Hepatocyte (in vitro differentiated cells): ENCODE measurements at regions not wholly inside any gene's neighbourhood (a gene's known extent, or its start where the extent isn't known, plus 50 kb on each side); places are given as distances from the start of the nearest gene placed in this dataset.
"Not testable (repeated sequence)": the region's sequence is repeated elsewhere in the genome, so short reads cannot be mapped to it uniquely, and the experiment has no call there.

Source experiments
- DNase-seq: peaks from one replicate; pipeline ENCODE4 v3.0.0-alpha.2; 2016; ENCODE audit warnings: low spot score
- H2AFZ ChIP-seq: fragments of 200-600 bp; sonication (generic); 2 replicates; pipeline ENCODE4 v1.6.0; 2016; ENCODE audit warnings: antibody characterized with exemption, mild to moderate bottlenecking
- H3K27ac ChIP-seq: fragments of 200-600 bp; sonication (generic); 2 replicates; pipeline ENCODE4 v1.5.1; 2016; ENCODE audit warnings: mild to moderate bottlenecking
- H3K27me3 ChIP-seq: fragments of 200-600 bp; sonication (generic); 2 replicates; pipeline ENCODE4 v1.6.1; 2016
- H3K36me3 ChIP-seq: fragments of 200-600 bp; sonication (generic); replicated peaks from 2 replicates; pipeline ENCODE4 v1.5.1; 2016; ENCODE audit warnings: low read depth; ENCODE audit not compliant: insufficient read depth
- H3K4me1 ChIP-seq: fragments of 200-600 bp; sonication (generic); 2 replicates; pipeline ENCODE4 v1.5.1; 2016; ENCODE audit warnings: mild to moderate bottlenecking, moderate library complexity; ENCODE audit not compliant: insufficient read depth
- H3K4me2 ChIP-seq: fragments of 200-600 bp; sonication (generic); 2 replicates; pipeline ENCODE4 v1.6.0; 2016
- H3K4me3 ChIP-seq: fragments of 200-600 bp; sonication (generic); 2 replicates; pipeline ENCODE4 v1.5.1; 2016; ENCODE audit warnings: mild to moderate bottlenecking
- H3K79me2 ChIP-seq: fragments of 200-600 bp; sonication (generic); 2 replicates; pipeline ENCODE4 v1.6.0; 2017; ENCODE audit warnings: mild to moderate bottlenecking
- H3K9me2 ChIP-seq: fragments of 200-600 bp; sonication (generic); replicated peaks from 2 replicates; pipeline ENCODE4 v1.6.0; 2017; ENCODE audit warnings: mild to moderate bottlenecking; ENCODE audit not compliant: insufficient read depth
- H3K9me3 ChIP-seq: fragments of 200-600 bp; sonication (generic); 2 replicates; pipeline ENCODE4 v1.5.1; 2016; ENCODE audit warnings: low read depth, mild to moderate bottlenecking
- H4K20me1 ChIP-seq: fragments of 200-600 bp; sonication (generic); 2 replicates; pipeline ENCODE4 v1.6.0; 2016; ENCODE audit warnings: mild to moderate bottlenecking; ENCODE audit not compliant: insufficient read depth, poor library complexity, severe bottlenecking
- EZH2 ChIP-seq: fragments of 200-600 bp; sonication (generic); IDR thresholded peaks from 2 replicates; pipeline ENCODE4 v1.6.1; 2016; ENCODE audit warnings: antibody characterized with exemption, mild to moderate bottlenecking, borderline replicate concordance
- EZH2phosphoT487 ChIP-seq: fragments of 200-600 bp; sonication (generic); IDR thresholded peaks from one replicate; pipeline ENCODE4 v1.6.1; 2018; ENCODE audit warnings: antibody characterized with exemption, mild to moderate bottlenecking, low read depth, moderate library complexity; ENCODE audit not compliant: unreplicated experiment, severe bottlenecking
- WGBS: methylation state at CpG from one replicate; pipeline ENCODE4 v1.1.6; 2016; ENCODE audit warnings: low lambda C conversion rate; ENCODE audit errors: missing lambda C conversion rate; 5-methylcytosine and 5-hydroxymethylcytosine counted together
- TF ChIP-seq, protein P1 (sequence below): fragments of 200-600 bp; sonication (generic); IDR thresholded peaks from 2 replicates; pipeline ENCODE4 v1.5.1; 2016; ENCODE audit warnings: antibody characterized with exemption, mild to moderate bottlenecking; ENCODE audit not compliant: poor library complexity

DNA sequence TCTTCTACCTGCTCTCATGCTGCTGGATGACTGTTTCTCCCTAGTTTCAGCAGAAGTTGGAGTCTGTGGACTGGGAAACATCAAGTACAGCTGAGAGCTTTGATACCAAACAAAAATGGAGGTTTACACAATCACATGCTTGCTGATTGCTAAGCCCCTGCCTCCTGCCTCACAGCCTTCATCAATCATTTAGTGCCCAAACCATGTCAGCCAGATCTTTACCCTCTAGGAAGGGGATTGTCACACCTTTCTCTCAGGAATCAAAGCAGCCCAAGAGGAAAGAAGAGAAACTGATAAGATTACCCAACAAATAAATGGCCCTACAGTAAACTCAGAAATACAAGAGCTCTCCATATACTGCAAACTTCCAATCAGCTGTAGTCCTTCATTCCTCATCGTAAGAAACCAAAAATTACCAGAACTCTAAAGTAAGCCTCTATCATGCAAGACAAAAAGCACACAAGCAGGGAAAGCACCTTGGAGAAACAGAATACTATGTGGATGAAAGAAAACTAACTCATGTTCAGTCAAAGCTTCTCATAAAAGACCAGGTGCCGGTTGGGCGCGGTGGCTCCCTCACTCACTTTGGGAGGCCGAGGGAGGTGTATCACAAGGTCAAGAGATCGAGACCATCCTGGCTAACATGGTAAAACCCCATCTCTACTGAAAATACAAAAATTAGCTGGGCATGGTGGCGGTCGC, 63.6 kb upstream of the RESF1 start:
- 88% methylated on average over 8 of the region's 8 CpGs for WGBS
- H3K9me3 ChIP-seq, result no peaks in the 10 kb centered on the region
- peak overlapping the region; percentile 1 for H2AFZ ChIP-seq
- TF ChIP-seq EZH2phosphoT487 (no peak), EZH2 (no peak)
- TF ChIP-seq, protein P1, sequence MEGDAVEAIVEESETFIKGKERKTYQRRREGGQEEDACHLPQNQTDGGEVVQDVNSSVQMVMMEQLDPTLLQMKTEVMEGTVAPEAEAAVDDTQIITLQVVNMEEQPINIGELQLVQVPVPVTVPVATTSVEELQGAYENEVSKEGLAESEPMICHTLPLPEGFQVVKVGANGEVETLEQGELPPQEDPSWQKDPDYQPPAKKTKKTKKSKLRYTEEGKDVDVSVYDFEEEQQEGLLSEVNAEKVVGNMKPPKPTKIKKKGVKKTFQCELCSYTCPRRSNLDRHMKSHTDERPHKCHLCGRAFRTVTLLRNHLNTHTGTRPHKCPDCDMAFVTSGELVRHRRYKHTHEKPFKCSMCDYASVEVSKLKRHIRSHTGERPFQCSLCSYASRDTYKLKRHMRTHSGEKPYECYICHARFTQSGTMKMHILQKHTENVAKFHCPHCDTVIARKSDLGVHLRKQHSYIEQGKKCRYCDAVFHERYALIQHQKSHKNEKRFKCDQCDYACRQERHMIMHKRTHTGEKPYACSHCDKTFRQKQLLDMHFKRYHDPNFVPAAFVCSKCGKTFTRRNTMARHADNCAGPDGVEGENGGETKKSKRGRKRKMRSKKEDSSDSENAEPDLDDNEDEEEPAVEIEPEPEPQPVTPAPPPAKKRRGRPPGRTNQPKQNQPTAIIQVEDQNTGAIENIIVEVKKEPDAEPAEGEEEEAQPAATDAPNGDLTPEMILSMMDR, result no peak
- no peak overlapping the region for H3K4me3 ChIP-seq
- no peaks in the 10 kb centered on the region for H3K36me3 ChIP-seq
- H3K27me3 ChIP-seq, result no peaks in the 10 kb centered on the region
- H3K27ac ChIP-seq, result peak overlapping the region; percentile 32
- no peaks in the 10 kb centered on the region for H4K20me1 ChIP-seq
- DNase-seq, result no peak
- H3K79me2 ChIP-seq, result no peaks in the 10 kb centered on the region
- no peak overlapping the region for H3K4me2 ChIP-seq
- H3K9me2 ChIP-seq, result no peaks in the 10 kb centered on the region
- H3K4me1 ChIP-seq, result peaks cover 6% of the 10 kb centered on the region

DNA sequence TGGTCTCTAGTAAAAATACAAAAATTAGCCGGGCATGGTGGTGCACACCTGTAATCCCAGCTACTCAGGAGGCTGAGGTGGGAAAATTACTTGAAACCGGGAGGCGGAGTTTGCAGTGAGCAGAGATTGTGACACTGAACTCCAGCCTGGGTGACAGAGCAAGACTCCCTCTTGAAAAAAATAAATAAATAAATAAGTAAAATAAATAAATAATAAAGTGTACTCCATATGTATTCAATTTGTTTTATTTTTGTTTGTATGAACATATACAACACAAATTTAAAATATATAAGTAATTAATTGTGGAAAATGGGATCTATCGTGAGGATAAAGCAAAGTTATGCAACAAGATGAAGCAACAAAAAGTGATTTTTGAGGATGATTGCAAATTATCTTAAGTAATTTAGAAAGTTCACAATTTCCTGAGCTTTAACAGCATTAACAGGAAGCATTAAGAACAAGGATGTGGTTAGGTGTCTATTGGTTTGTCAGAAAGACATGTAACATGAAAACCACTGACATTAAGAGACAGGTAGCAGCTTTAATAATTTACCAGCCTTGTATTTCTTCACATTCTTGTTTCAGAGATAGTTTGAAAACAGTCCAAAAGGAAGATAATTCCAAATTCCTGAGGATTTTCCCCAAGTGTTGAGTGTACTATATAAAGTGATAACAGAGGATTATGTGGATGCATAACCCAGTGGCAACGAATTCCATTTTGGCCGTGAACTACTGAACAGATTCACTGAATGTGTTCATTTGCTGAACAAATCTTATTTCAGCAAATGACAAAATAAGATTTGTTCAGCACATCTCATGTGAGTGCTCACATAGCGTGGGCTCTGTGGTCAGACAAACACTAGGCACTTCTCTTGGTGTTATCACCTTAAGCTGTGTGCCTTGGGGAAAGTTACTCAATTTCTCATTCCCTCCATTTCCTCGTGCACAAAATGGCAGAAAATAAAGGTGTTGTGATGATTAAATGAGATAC, 68.6 kb upstream of the RESF1 start:
- H2AFZ ChIP-seq, result no peak overlapping the region
- H3K4me2 ChIP-seq, result no peak overlapping the region
- H3K9me2 ChIP-seq, result no peaks in the 10 kb centered on the region
- no peaks in the 10 kb centered on the region for H3K36me3 ChIP-seq
- no peaks in the 10 kb centered on the region for H3K27me3 ChIP-seq
- H3K9me3 ChIP-seq, result no peaks in the 10 kb centered on the region
- H3K4me3 ChIP-seq, result no peak overlapping the region
- no peak for DNase-seq
- 77% methylated on average over 8 of the region's 8 CpGs for WGBS
- no peaks in the 10 kb centered on the region for H3K79me2 ChIP-seq
- H3K4me1 ChIP-seq, result no peaks in the 10 kb centered on the region
- H4K20me1 ChIP-seq, result no peaks in the 10 kb centered on the region
- no peak overlapping the region for H3K27ac ChIP-seq
- TF ChIP-seq EZH2phosphoT487, result no peak
- TF ChIP-seq, protein P1, result no peak
- TF ChIP-seq EZH2, result no peak

DNA sequence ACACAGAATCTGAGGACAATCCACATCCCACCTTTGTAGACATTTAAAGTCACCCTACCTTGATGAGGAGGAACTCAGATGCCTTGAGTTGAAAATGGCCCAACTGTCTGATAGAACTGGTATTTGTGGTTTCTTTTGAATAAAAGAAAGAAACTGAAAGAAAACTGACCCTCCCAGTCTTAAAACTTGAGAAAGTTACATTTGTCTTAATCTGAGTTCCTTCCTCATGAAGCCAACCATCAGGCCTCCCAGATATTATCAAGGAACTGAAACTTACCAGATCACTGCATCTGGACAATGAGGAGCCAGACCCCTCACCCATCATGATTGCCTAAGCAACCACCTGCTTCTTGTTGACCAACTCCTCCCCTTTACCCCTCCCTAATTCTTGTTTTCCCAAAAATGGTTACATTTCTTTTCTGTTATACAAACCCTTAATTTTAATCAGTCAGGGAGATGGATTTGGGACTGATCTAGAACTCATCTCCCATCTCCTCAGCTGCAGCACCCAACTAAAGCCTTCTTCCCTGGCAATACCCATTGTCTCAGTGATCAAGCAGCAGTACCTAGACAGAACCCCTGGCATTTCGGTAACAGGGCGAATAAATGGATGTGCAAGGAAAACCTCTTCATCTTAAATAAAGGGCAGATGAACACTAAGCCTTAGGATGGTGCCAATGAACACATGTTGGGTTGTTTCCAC, 72.0 kb upstream of the RESF1 start:
- no peaks in the 10 kb centered on the region for H3K79me2 ChIP-seq
- DNase-seq, result no peak
- no peaks in the 10 kb centered on the region for H3K27me3 ChIP-seq
- no peak for TF ChIP-seq EZH2
- TF ChIP-seq, protein P1, result no peak
- TF ChIP-seq EZH2phosphoT487, result no peak
- 72% methylated on average over 2 of the region's 2 CpGs for WGBS
- H3K36me3 ChIP-seq, result no peaks in the 10 kb centered on the region
- no peak overlapping the region for H2AFZ ChIP-seq
- no peak overlapping the region for H3K27ac ChIP-seq
- no peaks in the 10 kb centered on the region for H3K9me2 ChIP-seq
- no peaks in the 10 kb centered on the region for H3K9me3 ChIP-seq
- H3K4me3 ChIP-seq, result no peak overlapping the region
- no peak overlapping the region for H3K4me2 ChIP-seq
- no peaks in the 10 kb centered on the region for H3K4me1 ChIP-seq
- no peaks in the 10 kb centered on the region for H4K20me1 ChIP-seq

DNA sequence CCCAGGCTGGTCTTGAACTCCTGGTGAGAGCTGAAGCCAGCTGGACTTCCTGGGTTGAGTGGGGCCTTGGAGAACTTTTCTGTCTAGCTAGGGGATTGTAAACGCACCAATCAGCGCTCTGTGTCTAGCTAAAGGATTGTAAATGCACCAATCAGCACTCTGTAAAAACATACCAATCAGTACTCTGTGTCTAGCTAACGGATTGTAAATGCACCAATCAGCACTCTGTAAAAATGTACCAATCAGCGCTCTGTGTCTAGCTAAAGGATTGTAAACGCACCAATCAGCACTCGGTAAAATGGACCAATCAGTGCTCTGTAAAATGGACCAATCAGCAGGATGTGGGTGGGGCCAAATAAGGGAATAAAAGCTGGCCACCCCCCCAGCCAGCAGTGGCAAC, 76.5 kb upstream of the RESF1 start:
- H3K4me1 ChIP-seq, result peaks cover 11% of the 10 kb centered on the region
- not testable (repeated sequence) for DNase-seq, H3K27me3 ChIP-seq, H4K20me1 ChIP-seq, H3K36me3 ChIP-seq, H2AFZ ChIP-seq, H3K4me3 ChIP-seq, H3K9me2 ChIP-seq, H3K4me2 ChIP-seq, H3K9me3 ChIP-seq, H3K79me2 ChIP-seq, H3K27ac ChIP-seq
- 97% methylated on average over 6 of the region's 6 CpGs for WGBS
